ENCODE measurements at regions not wholly inside any gene's neighbourhood (a gene's known extent, or its start where the extent isn't known, plus 50 kb on each side); places are given as distances from the start of the nearest gene placed in this dataset.
"Not testable (repeated sequence)": the region's sequence is repeated elsewhere in the genome, so short reads cannot be mapped to it uniquely, and the experiment has no call there.

DNA sequence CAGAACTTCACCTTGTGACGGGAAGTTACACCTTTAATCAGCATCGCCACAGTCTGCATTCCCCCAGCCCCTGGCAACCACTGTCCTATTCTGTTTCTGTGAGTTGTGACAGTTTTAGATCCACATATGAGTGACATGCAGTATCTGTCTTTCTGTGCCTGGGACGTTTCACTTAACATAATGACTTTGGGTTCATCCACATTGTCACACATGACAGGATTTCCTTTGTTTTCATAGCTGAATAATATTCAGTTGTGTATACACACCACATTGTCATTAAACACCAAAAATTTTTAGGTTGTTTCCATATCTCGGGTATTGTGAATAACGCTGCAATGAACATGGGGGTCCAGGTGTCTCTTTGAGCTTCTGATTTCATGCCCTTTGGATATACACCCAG is 62.6 kb upstream of the BDH1 start:
- H3K27ac Mint-ChIP-seq; DNase-seq; ATAC-seq; H3K4me3 Mint-ChIP-seq; H3K27me3 Mint-ChIP-seq; H3K4me1 Mint-ChIP-seq; H3K36me3 Mint-ChIP-seq (ENCODE audit: low read depth); H3K9me3 ChIP-seq (ENCODE audit: control insufficient read depth, low read length, poor library complexity, severe bottlenecking): not testable (repeated sequence)

DNA sequence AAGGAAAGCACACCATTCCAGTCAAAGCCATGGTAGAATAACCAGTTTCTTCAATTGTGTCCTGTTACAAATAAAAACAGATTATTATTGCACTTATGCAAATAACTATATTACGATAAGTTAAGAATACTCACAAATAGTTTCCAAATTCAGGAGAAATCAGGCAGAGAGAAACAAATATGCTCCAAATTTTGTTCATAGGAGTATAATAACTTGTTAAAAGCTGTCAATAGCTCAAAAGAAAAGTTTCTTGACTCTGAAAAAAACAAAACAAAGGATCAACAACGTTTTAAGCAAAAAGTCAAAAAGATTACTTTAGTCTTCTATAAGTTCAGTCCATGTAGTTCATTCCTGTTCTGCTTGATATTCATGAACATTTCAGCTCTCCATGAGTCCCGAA is 59.7 kb upstream of the BDH1 start:
- DNase-seq (no peak), ATAC-seq (no peak)
- H3K9me3 ChIP-seq (ENCODE audit: control insufficient read depth, low read length, poor library complexity, severe bottlenecking): no peaks in the 10 kb centered on the region
- no peak overlapping the region for H3K4me3 Mint-ChIP-seq
- H3K27ac Mint-ChIP-seq: peak overlapping the region; percentile 91
- peaks cover 10% of the 10 kb centered on the region for H3K4me1 Mint-ChIP-seq
- peaks cover 4% of the 10 kb centered on the region for H3K36me3 Mint-ChIP-seq (ENCODE audit: low read depth)
- H3K27me3 Mint-ChIP-seq: no peaks in the 10 kb centered on the region

DNA sequence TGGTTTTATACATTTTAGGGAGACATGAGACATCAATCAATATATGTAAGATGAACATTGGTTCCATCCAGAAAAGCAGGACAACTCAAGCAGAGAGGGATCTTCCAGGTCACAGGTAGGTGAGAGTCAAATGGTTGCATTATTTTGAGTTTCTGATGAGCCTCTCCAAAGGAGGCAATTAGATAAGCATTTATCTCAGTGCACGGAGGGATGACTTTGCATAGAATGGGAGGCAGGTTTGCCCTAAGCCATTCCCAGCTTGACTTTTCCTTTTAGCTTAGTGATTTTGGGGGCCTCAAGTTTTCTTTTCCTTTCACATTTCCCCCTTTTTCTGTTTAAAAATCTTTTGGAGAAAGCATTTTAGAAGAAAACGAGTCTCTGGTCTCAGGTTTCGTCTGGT is 58.4 kb upstream of the BDH1 start:
- peak overlapping the region; percentile 91 for H3K27ac Mint-ChIP-seq
- not testable (repeated sequence) for H3K27me3 Mint-ChIP-seq; ATAC-seq; H3K36me3 Mint-ChIP-seq (ENCODE audit: low read depth); H3K4me3 Mint-ChIP-seq; DNase-seq; H3K9me3 ChIP-seq (ENCODE audit: control insufficient read depth, low read length, poor library complexity, severe bottlenecking)
- peaks cover 16% of the 10 kb centered on the region for H3K4me1 Mint-ChIP-seq

DNA sequence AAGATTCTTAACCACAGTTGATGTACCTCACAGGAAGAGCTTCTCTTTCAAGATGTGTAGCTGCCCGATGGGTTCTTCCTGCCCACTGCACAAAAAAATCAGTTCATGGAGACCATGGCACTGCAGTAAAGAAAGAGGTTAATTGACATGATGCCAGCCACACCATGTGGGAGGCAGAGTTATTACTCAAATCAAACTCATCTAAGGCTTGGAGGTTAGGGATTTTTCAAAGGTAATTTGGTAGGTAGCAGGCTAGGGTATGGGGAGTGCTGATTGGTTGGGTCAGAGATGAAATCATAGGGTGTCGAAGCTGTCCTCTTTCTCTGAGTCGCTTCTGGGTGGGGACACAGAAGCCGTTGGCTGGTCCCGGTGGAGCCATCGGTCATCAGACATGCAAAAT is 57.4 kb upstream of the BDH1 start:
- H3K4me1 Mint-ChIP-seq: peaks cover 16% of the 10 kb centered on the region
- peak overlapping the region; percentile 91 for H3K27ac Mint-ChIP-seq
- DNase-seq (peak in 2 of 3 donors; percentile 24 to 36), ATAC-seq (peak; percentile 94)
- peaks cover 2% of the 10 kb centered on the region for H3K36me3 Mint-ChIP-seq (ENCODE audit: low read depth)
- H3K4me3 Mint-ChIP-seq: peak overlapping the region; percentile 69
- H3K27me3 Mint-ChIP-seq: no peaks in the 10 kb centered on the region
- H3K9me3 ChIP-seq (ENCODE audit: control insufficient read depth, low read length, poor library complexity, severe bottlenecking): no peaks in the 10 kb centered on the region

DNA sequence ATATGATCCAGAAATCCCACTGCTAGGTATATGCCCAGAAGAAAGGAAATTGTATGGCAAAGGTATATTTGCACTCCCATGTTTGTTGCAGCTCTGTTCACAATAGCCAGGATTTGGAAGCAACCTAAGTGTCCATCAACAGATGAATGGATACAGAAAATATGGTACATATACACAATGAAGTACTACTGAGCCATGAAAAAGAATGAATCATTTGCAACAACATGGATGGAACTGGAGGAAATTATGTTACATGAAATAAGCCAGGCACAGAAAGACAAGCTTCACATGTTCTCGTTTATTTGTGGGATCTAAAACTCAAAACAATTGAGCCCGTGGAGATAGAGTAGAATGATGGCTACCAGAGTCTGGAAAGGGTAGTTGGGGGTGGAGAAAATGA is 55.5 kb upstream of the BDH1 start:
- Mint-ChIP-seq H3K27me3 (no peaks in the 10 kb centered on the region), H3K4me1 (peaks cover 20% of the 10 kb centered on the region), H3K27ac (peak overlapping the region; percentile 39), H3K4me3 (peak overlapping the region; percentile 22), H3K36me3 (ENCODE audit: low read depth) (peaks cover 2% of the 10 kb centered on the region)
- DNase-seq: no peak
- no peaks in the 10 kb centered on the region for H3K9me3 ChIP-seq (ENCODE audit: control insufficient read depth, low read length, poor library complexity, severe bottlenecking)
- ATAC-seq: no peak

DNA sequence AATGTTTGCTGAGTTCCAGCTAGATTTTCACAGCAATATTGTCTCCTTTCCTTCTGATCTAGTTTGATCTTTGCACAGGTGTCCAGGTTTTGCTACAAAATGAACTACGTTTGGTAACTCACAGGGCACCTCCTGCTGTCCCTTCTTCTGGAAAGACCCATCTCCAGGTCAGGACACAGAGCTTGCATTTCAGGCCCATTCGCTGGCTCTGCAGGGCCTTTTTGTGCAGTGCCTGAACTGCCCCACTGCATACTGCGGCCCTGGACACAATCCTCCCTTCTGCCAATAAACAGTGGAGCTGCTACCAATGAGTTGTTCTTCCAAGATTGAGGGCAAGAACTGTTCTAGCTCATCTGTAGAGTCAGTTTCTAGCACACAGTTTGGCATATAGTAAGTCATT is 50.7 kb upstream of the BDH1 start:
- no peaks in the 10 kb centered on the region for H3K9me3 ChIP-seq (ENCODE audit: control insufficient read depth, low read length, poor library complexity, severe bottlenecking)
- DNase-seq (no peak), ATAC-seq (no peak)
- Mint-ChIP-seq H3K36me3 (ENCODE audit: low read depth) (peaks cover 2% of the 10 kb centered on the region), H3K27me3 (no peaks in the 10 kb centered on the region), H3K27ac (no peak overlapping the region), H3K4me3 (no peak overlapping the region), H3K4me1 (peaks cover 13% of the 10 kb centered on the region)

All from T-helper 17 cell (primary cell).